Left ventricle myocardium inferior (tissue), 1 donor: ENCODE measurements at regions not wholly inside any gene's neighbourhood (a gene's known extent, or its start where the extent isn't known, plus 50 kb on each side); places are given as distances from the start of the nearest gene placed in this dataset.

Experiments
- DNase-seq: peaks from one replicate; pipeline ENCODE4 v3.0.0-alpha.2; 2020
- H3K27ac ChIP-seq: fragments of 200-600 bp; replicated peaks from 2 replicates; pipeline ENCODE4 v1.8.0; 2021
- H3K27me3 ChIP-seq: fragments of 200-600 bp; 2 replicates; pipeline ENCODE4 v1.8.0; 2021; ENCODE audit warnings: low read depth
- H3K36me3 ChIP-seq: fragments of 200-600 bp; 2 replicates; pipeline ENCODE4 v1.8.0; 2021
- H3K4me1 ChIP-seq: fragments of 200-600 bp; 2 replicates; pipeline ENCODE4 v1.8.0; 2021
- H3K4me3 ChIP-seq: fragments of 200-600 bp; 2 replicates; pipeline ENCODE4 v1.8.0; 2021; ENCODE audit warnings: mild to moderate bottlenecking, moderate library complexity
- H3K9me3 ChIP-seq: fragments of 200-600 bp; replicated peaks from 2 replicates; pipeline ENCODE4 v1.8.0; 2021
- intact Hi-C: fragments of 100-400 bp; cut with micrococcal nuclease; formaldehyde crosslinking; loops from one replicate; pipeline ENCODE4 v1.11.0; 2022
- TF ChIP-seq, protein P1 (sequence below): fragments of 200-600 bp; IDR thresholded peaks from 2 replicates; pipeline ENCODE4 v1.8.0; 2021; ENCODE audit warnings: antibody characterized with exemption, mild to moderate bottlenecking, borderline replicate concordance
- donor health status: DM: no; HTN: yes; CAD: no; lungs with severe emphysema.

DNA sequence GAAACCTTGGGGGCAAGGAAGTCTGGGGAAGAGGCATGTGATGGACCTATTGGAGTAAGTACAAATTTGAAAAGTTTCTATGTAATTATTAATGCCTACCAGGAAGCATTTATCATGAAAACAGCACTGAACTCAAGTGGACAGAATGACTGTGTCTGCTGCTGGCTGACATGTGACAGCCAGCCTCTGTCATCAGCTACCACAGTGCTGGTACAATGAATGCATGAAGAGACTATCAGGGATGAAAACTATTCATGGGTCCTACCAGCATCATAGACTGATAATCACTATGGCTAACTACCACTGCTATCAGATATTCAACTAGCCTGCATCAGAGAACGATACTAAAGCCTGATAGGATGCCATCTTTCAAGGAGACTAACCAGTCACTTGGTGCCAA lies 193.5 kb downstream of the RAP2B start:
- intact Hi-C loops: no loop called here
- H3K4me3 ChIP-seq: no peak overlapping the region
- no peak for DNase-seq
- peaks cover 12% of the 10 kb centered on the region for H3K9me3 ChIP-seq
- H3K36me3 ChIP-seq: no peaks in the 10 kb centered on the region
- H3K4me1 ChIP-seq: no peaks in the 10 kb centered on the region
- H3K27ac ChIP-seq: no peak overlapping the region
- H3K27me3 ChIP-seq: no peaks in the 10 kb centered on the region
- TF ChIP-seq, protein P1, sequence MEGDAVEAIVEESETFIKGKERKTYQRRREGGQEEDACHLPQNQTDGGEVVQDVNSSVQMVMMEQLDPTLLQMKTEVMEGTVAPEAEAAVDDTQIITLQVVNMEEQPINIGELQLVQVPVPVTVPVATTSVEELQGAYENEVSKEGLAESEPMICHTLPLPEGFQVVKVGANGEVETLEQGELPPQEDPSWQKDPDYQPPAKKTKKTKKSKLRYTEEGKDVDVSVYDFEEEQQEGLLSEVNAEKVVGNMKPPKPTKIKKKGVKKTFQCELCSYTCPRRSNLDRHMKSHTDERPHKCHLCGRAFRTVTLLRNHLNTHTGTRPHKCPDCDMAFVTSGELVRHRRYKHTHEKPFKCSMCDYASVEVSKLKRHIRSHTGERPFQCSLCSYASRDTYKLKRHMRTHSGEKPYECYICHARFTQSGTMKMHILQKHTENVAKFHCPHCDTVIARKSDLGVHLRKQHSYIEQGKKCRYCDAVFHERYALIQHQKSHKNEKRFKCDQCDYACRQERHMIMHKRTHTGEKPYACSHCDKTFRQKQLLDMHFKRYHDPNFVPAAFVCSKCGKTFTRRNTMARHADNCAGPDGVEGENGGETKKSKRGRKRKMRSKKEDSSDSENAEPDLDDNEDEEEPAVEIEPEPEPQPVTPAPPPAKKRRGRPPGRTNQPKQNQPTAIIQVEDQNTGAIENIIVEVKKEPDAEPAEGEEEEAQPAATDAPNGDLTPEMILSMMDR: no peak

DNA sequence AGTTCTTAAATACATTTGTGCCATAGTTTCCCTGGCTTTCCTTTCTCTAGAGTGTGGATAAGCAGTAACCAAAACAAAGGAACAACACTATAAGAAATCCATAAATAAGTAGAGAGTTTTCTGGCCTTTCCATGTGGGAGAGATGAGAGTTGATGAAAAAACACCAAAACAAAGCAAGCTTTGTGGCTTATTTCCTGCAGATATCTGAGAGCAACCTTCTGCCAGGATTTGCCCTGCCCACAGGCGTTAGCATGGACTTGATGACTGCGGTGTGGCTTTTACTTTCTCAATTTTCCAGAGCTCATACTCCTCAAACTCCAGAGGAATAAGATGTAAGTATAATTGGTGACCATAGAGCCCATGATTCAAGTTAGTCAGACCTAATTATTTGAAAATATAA lies 194.9 kb downstream of the RAP2B start:
- H3K27ac ChIP-seq: no peak overlapping the region
- no peak overlapping the region for H3K4me3 ChIP-seq
- no peaks in the 10 kb centered on the region for H3K36me3 ChIP-seq
- H3K27me3 ChIP-seq: no peaks in the 10 kb centered on the region
- no peak for DNase-seq
- intact Hi-C loops: no loop called here
- H3K4me1 ChIP-seq: no peaks in the 10 kb centered on the region
- H3K9me3 ChIP-seq: peaks cover 4% of the 10 kb centered on the region
- TF ChIP-seq, protein P1: no peak

DNA sequence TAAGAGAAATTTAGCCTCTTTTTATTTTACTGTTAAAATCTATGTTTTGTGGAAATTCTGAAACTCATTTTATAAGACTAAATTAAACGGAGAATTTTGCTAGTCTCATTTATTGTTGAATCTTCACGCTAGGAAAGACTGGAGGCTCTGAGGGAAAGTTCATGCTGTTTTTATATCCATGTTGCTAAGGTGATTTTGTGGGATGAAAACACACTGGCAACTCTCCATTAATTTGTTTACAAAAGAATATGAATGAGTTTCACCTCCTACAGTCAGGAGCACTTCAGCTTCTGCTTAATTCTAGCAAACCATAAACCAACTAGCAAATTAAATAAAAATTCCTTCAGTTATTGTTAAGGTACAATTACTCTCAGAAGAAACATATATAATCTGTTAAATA lies 195.4 kb downstream of the RAP2B start:
- Histone ChIP-seq H3K4me3 (no peak overlapping the region), H3K4me1 (no peaks in the 10 kb centered on the region), H3K9me3 (peaks cover 5% of the 10 kb centered on the region), H3K36me3 (no peaks in the 10 kb centered on the region), H3K27me3 (no peaks in the 10 kb centered on the region), H3K27ac (no peak overlapping the region)
- no peak for DNase-seq
- TF ChIP-seq, protein P1: no peak
- intact Hi-C loops: no loop called here

DNA sequence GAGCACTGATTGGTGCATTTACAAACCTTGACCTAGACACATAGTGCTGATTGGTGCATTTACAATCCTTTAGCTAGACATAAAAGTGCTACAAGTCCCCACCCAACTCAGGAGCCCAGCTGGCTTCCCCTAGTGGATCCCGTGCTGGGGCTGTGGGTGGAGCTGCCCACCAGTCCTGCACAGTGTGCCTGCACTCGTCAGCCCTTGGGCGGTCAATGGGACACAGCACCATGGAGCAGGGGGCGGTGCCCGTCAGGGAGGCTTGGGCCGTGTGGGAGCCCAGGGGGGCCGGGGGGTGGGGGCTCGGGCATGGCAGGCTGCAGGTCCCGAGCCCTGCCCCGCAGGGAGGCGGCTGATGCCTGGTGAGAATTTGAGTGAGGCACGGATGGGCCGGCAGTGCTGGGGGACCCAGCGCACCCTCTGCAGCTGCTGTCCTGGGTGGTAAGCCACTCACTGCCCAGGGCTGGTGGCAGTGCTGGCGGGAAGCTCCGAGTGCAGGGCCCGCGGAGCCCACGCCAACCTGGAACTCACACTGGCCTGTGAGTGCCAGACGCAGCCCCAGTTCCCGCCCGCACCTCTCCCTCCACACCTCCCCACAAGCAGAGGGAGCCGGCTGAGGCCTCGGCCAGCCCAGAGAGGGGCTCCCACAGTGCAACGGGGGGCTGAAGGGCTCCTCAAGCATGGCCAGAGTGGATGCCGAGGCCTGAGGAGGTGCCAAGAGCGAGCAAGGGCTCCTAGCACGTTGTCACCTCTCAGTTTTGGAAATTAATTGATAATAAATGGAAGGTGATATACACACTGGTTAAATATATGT lies 207.7 kb downstream of the RAP2B start:
- no peaks in the 10 kb centered on the region for H3K27me3 ChIP-seq
- H3K4me3 ChIP-seq: no peak overlapping the region
- no peak for DNase-seq
- H3K27ac ChIP-seq: no peak overlapping the region
- intact Hi-C loops: no loop called here
- TF ChIP-seq, protein P1: no peak
- no peaks in the 10 kb centered on the region for H3K36me3 ChIP-seq
- H3K4me1 ChIP-seq: no peaks in the 10 kb centered on the region
- H3K9me3 ChIP-seq: peaks cover 23% of the 10 kb centered on the region

DNA sequence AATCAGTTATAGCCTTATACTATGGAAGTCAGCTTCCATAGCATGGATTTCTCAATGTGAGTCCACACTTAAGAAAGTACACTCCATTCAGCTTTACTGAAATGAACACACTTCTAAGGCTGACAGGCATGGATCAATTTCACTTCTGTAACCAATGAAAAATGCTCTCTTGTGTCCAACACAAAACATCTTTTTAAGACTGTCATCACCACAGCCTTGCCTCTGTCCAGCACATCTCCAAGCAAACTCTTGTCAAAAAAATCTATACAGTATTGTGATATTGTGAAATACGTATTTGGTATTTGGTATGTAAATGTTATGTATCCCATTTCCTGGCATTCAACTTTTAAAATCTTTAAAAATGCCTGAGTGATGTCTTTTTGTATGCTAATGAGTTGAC lies 208.7 kb downstream of the RAP2B start:
- Histone ChIP-seq H3K27me3 (no peaks in the 10 kb centered on the region), H3K4me3 (no peak overlapping the region), H3K4me1 (no peaks in the 10 kb centered on the region), H3K27ac (no peak overlapping the region), H3K36me3 (no peaks in the 10 kb centered on the region), H3K9me3 (peaks cover 17% of the 10 kb centered on the region)
- intact Hi-C loops: no loop called here
- TF ChIP-seq, protein P1: no peak
- no peak for DNase-seq
